NCI-H2029 treated with DMSO at 0.1 percent for 48 hours (cell line): ENCODE measurements at regions not wholly inside any gene's neighbourhood (a gene's known extent, or its start where the extent isn't known, plus 50 kb on each side); places are given as distances from the start of the nearest gene placed in this dataset.
"Not testable (repeated sequence)": the region's sequence is repeated elsewhere in the genome, so short reads cannot be mapped to it uniquely, and the experiment has no call there.

Experiments
- DNase-seq: peaks from one replicate; lab custom pipeline; 2025; lab: John Stamatoyannopoulos, UW

GRCh38 chr5:74403771-74404170 is 236.8 kb downstream of the ENC1 start:
- no peak for DNase-seq

DNA sequence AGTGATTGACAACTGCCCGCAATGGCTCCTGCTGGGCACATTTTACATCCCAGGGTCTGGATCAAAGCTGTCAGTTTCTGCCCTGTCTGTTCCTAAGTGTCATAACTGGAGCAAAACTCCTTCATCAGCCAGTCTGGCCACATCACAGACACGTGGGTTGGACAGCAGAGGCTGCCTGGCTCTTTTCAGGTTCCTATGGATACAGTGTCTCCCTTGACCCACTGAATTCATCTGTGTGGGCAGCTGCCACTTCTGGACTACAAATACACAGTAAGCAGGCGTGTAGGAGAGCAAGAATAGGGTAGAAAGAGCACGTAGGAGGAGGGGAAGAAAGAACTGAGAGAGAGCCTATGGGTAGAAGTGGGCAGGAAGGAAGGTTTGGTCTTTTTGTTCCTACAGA is 238.0 kb downstream of the ENC1 start:
- no peak for DNase-seq

DNA sequence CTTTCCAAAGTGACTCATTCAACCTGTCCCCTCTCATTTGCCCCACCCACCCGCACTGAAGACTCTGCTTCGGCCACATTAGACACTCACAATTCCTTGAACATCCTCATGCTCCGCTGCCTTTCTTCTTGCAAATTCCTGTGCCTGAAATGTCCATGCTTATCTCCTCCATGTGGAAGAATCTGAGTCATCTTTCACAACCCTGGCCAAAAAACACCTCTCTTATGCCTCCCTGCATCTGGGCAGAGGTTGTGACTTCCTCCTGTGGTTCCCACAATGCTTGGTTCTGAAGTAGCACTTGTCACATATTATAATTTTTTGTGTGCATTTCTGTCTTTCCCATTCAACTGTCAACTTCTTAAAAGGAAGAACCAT is 238.6 kb downstream of the ENC1 start:
- no peak for DNase-seq

DNA sequence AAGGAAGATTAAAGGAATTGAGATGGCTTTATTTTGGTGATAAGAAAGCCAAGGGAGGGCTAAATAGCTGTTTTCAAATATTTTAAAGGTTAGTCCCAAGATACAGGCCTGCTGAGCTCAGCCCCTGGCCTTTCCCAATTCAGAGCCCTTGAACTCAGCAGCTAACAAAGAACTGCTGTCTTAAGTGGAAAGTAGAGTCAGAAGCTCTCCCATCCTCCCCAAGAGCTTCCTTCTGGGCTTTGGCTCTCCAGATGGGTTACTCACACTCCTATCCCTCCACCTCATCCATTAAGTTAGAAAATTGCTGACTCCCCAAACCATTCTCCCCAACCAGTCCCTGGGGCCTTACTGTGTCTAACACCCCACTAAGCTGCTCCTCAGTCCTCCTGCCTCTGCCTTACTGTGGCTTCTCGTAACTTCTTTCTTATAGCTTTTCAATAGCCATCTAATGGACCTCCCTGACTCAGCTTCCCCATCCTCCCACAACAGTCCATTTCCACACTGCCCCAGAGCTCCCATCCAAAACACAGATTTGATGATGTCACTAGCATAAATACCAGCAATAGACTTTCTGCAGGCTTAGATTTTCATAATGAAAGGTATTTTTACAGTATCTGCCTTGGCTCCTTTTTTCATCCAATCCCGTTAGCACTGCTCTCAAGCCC is 239.1 kb downstream of the ENC1 start:
- no peak for DNase-seq

GRCh38 chr5:74400067-74400466 is 240.5 kb downstream of the ENC1 start:
- DNase-seq: no peak

DNA sequence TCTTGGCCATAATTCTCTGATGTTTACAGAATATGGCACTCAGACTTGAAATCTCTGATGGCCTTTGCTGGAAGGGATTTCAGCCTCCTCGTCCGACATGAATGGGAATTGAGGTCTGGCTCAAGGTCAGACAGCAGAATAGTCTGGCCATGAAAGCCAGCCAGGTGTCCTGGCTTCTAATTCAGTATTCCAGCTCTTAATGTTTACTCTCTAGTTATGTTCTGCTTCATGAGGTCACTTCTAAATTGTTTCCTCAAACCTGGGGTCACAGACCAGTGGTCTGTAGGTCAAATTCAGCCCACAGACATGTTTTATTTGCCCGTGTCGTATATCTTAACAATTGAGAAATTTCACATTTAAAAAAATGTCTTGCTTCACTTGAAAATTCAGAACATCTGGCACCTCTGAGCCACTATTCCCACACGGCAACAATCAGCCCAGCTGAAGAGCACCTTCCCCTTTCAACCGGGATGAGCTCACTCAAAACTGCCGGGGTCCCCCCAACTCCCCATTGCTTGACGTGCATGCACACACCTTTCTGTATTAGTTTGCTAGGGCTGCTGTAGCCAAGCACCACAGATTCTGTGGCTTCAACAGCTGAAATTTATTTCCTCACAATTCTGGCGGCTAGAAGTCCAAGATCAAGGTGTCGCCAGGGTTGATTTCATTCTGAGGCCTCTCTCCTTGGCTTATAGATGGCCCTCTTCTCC is 243.5 kb downstream of the ENC1 start:
- no peak for DNase-seq

- DNase-seq: peak; percentile 49
These were observed 245.3 kb downstream of the ENC1 start for GRCh38 chr5:74394916-74395880.

- no peak for DNase-seq
These were observed 246.0 kb downstream of the ENC1 start for GRCh38 chr5:74394528-74394915.

DNA sequence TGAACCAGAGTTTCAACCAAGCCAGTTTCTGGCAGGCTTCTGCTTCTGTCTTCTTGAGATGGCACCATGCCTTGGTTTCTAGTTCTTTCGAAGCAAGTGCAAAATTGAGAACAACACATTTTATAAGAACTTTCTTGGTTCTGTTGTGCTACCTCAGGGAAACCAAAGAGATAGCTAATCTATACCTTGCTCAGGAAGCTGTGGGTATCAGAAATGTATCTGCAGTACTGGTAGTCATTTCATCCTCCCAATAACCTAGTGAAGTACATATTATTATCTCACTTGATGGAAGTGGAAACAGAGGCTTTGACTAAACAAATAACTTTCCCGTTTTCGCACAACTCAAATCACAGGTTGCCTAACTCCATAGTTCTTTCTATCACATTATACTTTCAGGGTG is 246.6 kb downstream of the ENC1 start:
- DNase-seq: no peak

- no peak for DNase-seq
These were observed 247.7 kb downstream of the ENC1 start for GRCh38 chr5:74392711-74393351.

GRCh38 chr5:74391410-74391809 is 249.1 kb downstream of the ENC1 start:
- DNase-seq: no peak

- DNase-seq: no peak
These were observed 249.7 kb downstream of the ENC1 start for GRCh38 chr5:74390822-74391221.

DNA sequence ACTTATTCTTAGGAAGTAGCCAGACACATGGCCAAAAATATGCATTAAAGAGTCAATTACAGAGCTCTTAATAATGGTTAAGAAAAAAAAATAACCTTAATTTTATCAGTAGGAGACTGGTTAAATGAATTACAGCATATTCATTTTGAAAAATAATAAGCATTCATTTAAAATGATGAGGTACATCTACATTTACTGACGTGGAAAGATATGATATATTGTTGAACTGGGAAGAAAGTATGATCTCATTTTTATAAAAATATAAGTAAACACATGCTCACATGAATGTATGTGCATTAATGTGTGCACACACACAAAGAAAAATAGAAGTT is 250.3 kb downstream of the ENC1 start:
- no peak for DNase-seq

- DNase-seq: no peak
These were observed 250.8 kb downstream of the ENC1 start for GRCh38 chr5:74389531-74390305.

DNA sequence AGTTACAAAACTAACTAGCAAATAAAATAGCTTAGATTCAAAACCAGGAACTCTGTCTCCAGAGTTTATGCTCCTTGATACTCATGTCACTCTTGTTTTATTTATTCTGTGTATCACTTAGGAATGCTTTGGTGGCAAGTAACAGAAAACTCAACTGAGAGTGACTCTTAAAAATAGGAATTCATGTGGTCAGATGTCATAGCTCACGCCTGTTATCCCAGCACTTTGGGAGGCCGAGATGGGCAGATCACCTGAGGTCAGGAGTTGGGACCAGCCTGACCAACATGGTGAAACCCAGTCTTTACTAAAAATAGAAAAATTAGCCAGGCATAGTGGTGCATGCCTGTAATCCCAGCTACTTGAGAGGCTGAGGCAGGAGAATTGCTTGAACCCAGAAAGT is 252.1 kb downstream of the ENC1 start:
- not testable (repeated sequence) for DNase-seq

GRCh38 chr5:74386571-74387334 is 253.8 kb downstream of the ENC1 start:
- no peak for DNase-seq

- DNase-seq: no peak
These were observed 255.7 kb downstream of the ENC1 start for GRCh38 chr5:74384851-74385250.

DNA sequence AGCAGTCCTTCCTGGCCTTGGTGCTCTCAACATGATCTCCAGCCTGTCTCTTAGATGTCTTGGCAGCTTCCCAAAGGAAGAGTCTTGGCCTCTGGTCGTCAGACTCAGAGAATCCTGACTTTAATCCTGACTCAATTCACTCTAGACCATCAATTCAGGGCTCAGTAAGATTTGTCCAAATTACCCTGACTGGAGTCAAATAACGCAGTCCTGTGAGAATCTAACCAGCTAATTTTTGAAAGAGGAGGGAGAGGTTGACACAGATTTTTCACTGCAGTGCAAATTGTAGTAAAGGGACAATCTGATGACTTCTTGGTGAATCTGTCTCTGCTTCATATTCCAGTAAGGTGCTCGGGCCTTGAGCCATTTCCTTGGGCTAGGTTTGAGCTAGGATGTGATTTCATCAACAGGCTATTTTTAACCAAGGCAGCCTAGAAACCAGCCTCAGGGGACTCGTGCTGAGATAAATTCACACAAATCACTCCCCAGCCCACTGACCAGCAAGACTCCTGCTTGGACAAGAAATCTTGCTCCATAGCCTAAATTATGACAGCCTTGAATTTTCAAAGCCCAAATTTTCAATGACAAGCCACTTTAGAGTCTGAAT is 257.4 kb downstream of the ENC1 start:
- DNase-seq: no peak

DNA sequence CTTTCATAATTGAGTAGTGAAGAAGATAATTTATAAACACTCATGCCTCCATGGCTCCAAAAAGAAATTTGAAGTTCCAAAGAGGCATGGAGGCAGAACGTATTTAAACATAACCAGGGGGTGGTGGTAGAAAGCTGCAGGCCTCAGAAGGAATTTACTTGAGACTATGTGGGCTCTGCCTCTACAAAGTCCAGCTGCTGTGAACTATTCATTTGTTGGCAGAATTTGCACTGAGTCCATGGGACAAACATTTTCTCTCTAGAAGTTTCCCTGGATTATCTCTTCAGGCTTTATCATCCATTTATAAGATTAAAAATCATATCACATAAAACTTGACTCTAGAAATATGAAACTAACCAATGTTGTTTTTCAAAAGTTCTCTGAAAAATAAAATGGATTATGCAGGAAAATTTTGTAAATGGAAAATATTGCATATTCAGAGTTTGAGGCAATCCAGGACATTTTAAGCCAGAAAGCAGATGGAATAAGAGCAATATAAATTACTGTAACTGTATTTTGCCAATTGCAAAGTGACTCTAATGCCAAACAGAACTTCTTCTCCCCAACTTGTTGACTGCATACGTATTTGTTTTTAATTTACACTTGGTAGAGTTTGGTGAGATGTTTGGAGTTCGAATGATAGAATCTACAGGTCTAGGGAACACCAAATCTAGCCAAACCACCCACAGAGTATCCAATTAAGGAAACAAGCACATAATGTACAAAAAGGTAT is 258.2 kb downstream of the ENC1 start:
- DNase-seq: no peak

DNA sequence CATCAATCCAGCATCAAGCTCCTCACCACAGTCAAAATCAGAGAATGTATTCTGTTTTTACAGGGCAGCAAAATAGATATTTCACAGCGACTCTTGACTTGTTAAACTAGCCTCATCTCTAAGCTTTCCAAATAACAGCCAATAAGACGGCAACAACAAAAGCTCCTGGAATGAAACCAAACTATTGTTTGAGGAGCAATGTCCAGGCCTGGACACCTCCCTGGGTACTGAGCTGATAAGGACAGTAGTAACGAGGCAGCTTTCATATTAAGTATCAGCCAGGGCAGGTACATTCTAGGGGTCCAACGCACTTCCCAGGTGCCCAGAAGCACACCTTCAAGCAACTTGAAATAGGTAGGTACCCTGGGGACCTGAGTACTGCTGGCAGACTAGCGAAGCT is 260.3 kb downstream of the ENC1 start:
- DNase-seq: no peak
